Vagina (tissue), 2 donors: ENCODE measurements at regions not wholly inside any gene's neighbourhood (a gene's known extent, or its start where the extent isn't known, plus 50 kb on each side); places are given as distances from the start of the nearest gene placed in this dataset.

ENCODE experiments used
- POLR2A ChIP-seq, 2 donors: fragments of 450-650 bp; IDR thresholded peaks; one replicate each; pipeline ENCODE4 v1.6.1; 2017; ENCODE audit warnings: antibody characterized with exemption in 2 of 2, mild to moderate bottlenecking in 2 of 2, moderate library complexity in 2 of 2
- POLR2AphosphoS5 ChIP-seq, 2 donors: sonication (generic); formaldehyde crosslinking; IDR thresholded peaks; one replicate each; pipeline ENCODE4 v1.9.0; 2017; ENCODE audit warnings: antibody characterized with exemption in 2 of 2, mild to moderate bottlenecking in 2 of 2, low read depth in 1 of 2; ENCODE audit not compliant: insufficient read depth in 1 of 2
- TF ChIP-seq, protein P1 (sequence below), 3 experiments: fragments of 450-650 bp in 2 of 3; fragments of 200-600 bp in 1 of 3; sonication (generic) in 1 of 3; IDR thresholded peaks; one replicate each; pipeline ENCODE4 v1.5.1; 2017 to 2019; ENCODE audit warnings: antibody characterized with exemption in 3 of 3, mild to moderate bottlenecking in 2 of 3, moderate library complexity in 2 of 3

- TF ChIP-seq POLR2AphosphoS5 (IDR thresholded peaks at IDR 0.05; ENCODE audit: insufficient read depth in 1 of 2, low read depth in 1 of 2), result no peak
- TF ChIP-seq, protein P1, sequence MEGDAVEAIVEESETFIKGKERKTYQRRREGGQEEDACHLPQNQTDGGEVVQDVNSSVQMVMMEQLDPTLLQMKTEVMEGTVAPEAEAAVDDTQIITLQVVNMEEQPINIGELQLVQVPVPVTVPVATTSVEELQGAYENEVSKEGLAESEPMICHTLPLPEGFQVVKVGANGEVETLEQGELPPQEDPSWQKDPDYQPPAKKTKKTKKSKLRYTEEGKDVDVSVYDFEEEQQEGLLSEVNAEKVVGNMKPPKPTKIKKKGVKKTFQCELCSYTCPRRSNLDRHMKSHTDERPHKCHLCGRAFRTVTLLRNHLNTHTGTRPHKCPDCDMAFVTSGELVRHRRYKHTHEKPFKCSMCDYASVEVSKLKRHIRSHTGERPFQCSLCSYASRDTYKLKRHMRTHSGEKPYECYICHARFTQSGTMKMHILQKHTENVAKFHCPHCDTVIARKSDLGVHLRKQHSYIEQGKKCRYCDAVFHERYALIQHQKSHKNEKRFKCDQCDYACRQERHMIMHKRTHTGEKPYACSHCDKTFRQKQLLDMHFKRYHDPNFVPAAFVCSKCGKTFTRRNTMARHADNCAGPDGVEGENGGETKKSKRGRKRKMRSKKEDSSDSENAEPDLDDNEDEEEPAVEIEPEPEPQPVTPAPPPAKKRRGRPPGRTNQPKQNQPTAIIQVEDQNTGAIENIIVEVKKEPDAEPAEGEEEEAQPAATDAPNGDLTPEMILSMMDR (IDR thresholded peaks at IDR 0.05), result no peak
- TF ChIP-seq POLR2A (IDR thresholded peaks at IDR 0.05), result no peak
Measured at GRCh38 chr19:31055454-31055853, 293.8 kb downstream of the TSHZ3 start.
